Endothelial cell of umbilical vein (primary cell): ENCODE measurements at regions not wholly inside any gene's neighbourhood (a gene's known extent, or its start where the extent isn't known, plus 50 kb on each side); places are given as distances from the start of the nearest gene placed in this dataset.

Experiments used
- BruUV-seq: library from RNA; stranded (reverse); fragments of 400-500 nt; replicated peaks from 2 replicates; lab custom pipeline; 2021; lab: Mats Ljungman, UMichigan
- CTCF ChIA-PET: fragments of 300-600, 350-600 bp; sonication (Branson Sonifier 250); formaldehyde crosslinking; loops from one replicate; lab custom pipeline; 2021; ENCODE audit warnings: antibody characterized with exemption, inconsistent platforms; lab: Charles Lee
- POLR2A ChIA-PET: fragments of 300-600, 350-600 bp; sonication (Branson Sonifier 250); formaldehyde crosslinking; loops from one replicate; lab custom pipeline; 2021; ENCODE audit warnings: antibody characterized with exemption, inconsistent platforms; lab: Charles Lee
- DNase-seq: peaks from one replicate; pipeline ENCODE4 v3.0.0-alpha.2; 2011; ENCODE audit warnings: low read depth, low spot score
- FAIRE-seq: peaks from 2 replicates; lab custom pipeline; 2011; peaks lifted over from hg19 to GRCh38; lab: Jason Lieb, UNC
- H2AFZ ChIP-seq: 2 replicates; pipeline ENCODE4 v1.6.0; 2012; ENCODE audit warnings: low read depth, low read length, control low read depth, inconsistent platforms
- H3K27ac ChIP-seq: 2 replicates; pipeline ENCODE4 v1.5.1; 2011; ENCODE audit warnings: low read depth, mild to moderate bottlenecking, control low read depth, low read length, moderate library complexity; ENCODE audit not compliant: insufficient read depth
- H3K27me3 ChIP-seq, 2 experiments: 2 replicates each; pipeline versions ENCODE4 v1.6.0 to v1.6.1; 2011; ENCODE audit warnings: low read length in 2 of 2, mixed read lengths in 1 of 2; ENCODE audit not compliant: control insufficient read depth in 2 of 2, insufficient read depth in 2 of 2
- H3K36me3 ChIP-seq, 2 experiments: 2 replicates in 1 of 2; 3 replicates in 1 of 2; pipeline ENCODE4 v1.5.1; 2011; ENCODE audit warnings: low read length in 2 of 2, mild to moderate bottlenecking in 1 of 2, moderate library complexity in 1 of 2; ENCODE audit not compliant: control insufficient read depth in 2 of 2, insufficient read depth in 2 of 2; ENCODE audit errors: extremely low read depth in 1 of 2
- H3K4me1 ChIP-seq: 3 replicates; pipeline ENCODE4 v1.5.1; 2011; ENCODE audit warnings: mild to moderate bottlenecking, low read length; ENCODE audit not compliant: control insufficient read depth, insufficient read depth; ENCODE audit errors: extremely low read depth
- H3K4me2 ChIP-seq: 2 replicates; pipeline ENCODE4 v1.6.1; 2011; ENCODE audit warnings: low read length, control low read depth, mixed read lengths; ENCODE audit not compliant: insufficient read depth
- H3K4me3 ChIP-seq, 3 experiments: fragments of 200-600 bp in 1 of 3; sonication (generic), shearing (Covaris generic) in 1 of 3; replicated peaks in 1 of 3; 2 replicates each; pipeline ENCODE4 v1.5.1; 2011 to 2016; ENCODE audit warnings: control low read depth in 3 of 3, low read length in 3 of 3, mild to moderate bottlenecking in 2 of 3, inconsistent platforms in 1 of 3, low read depth in 1 of 3, moderate library complexity in 1 of 3; ENCODE audit not compliant: insufficient read depth in 1 of 3
- H3K79me2 ChIP-seq: 2 replicates; pipeline ENCODE4 v1.6.0; 2012; ENCODE audit warnings: low read length, inconsistent platforms; ENCODE audit not compliant: control insufficient read depth, insufficient read depth
- H3K9ac ChIP-seq: replicated peaks from 2 replicates; pipeline ENCODE3; 2011; ENCODE audit warnings: low read length, control low read depth; ENCODE audit not compliant: insufficient read depth; ENCODE audit errors: extremely low read depth
- H3K9me1 ChIP-seq: replicated peaks from 3 replicates; pipeline ENCODE4 v1.6.0; 2011; ENCODE audit warnings: mild to moderate bottlenecking, low read length; ENCODE audit not compliant: control insufficient read depth, insufficient read depth; ENCODE audit errors: extremely low read depth
- H3K9me3 ChIP-seq: replicated peaks from 2 replicates; pipeline ENCODE4 v1.5.1; 2012; ENCODE audit warnings: low read length, inconsistent platforms; ENCODE audit not compliant: control insufficient read depth, insufficient read depth
- H4K20me1 ChIP-seq: replicated peaks from 2 replicates; pipeline ENCODE3; 2011; ENCODE audit warnings: mild to moderate bottlenecking, low read length; ENCODE audit not compliant: control insufficient read depth, insufficient read depth; ENCODE audit errors: extremely low read depth
- CTCF ChIP-seq, 2 donors: IDR thresholded peaks; 1 replicate in 1 of 2; 2 replicates in 1 of 2; pipeline ENCODE4 v1.5.1; 2011; ENCODE audit warnings: low read length in 2 of 2, mild to moderate bottlenecking in 2 of 2, moderate library complexity in 2 of 2, control low read depth in 1 of 2, inconsistent platforms in 1 of 2, low read depth in 1 of 2; ENCODE audit not compliant: insufficient read depth in 1 of 2; ENCODE audit errors: extremely low read depth in 1 of 2
- EZH2 ChIP-seq: IDR thresholded peaks from 2 replicates; pipeline ENCODE4 v1.6.1; 2012; ENCODE audit warnings: borderline replicate concordance, low read depth, mild to moderate bottlenecking, moderate library complexity, low read length, inconsistent platforms; ENCODE audit not compliant: severe bottlenecking
- FOS ChIP-seq: IDR thresholded peaks from 2 replicates; pipeline ENCODE4 v1.6.1; 2011; ENCODE audit warnings: mild to moderate bottlenecking, low read length, moderate library complexity, borderline replicate concordance; ENCODE audit not compliant: insufficient read depth
- GATA2 ChIP-seq: IDR thresholded peaks from 2 replicates; pipeline ENCODE4 v1.7.0; 2011; ENCODE audit warnings: low read depth, mild to moderate bottlenecking, moderate library complexity, mixed read lengths, low read length; ENCODE audit not compliant: insufficient read length, insufficient read depth
- JUN ChIP-seq: IDR thresholded peaks from 2 replicates; pipeline ENCODE4 v1.6.1; 2011; ENCODE audit warnings: borderline replicate concordance, low read depth; ENCODE audit not compliant: insufficient read length, insufficient read depth
- MAX ChIP-seq: IDR thresholded peaks from 2 replicates; pipeline ENCODE4 v1.6.1; 2011; ENCODE audit not compliant: insufficient read depth, insufficient read length
- MYC ChIP-seq: IDR thresholded peaks from one replicate; pipeline ENCODE4 v1.6.1; 2011; ENCODE audit warnings: mild to moderate bottlenecking, low read depth, low read length
- POLR2A ChIP-seq: IDR thresholded peaks from 2 replicates; pipeline ENCODE4 v1.6.1; 2012; ENCODE audit warnings: low read depth, mild to moderate bottlenecking, control low read depth, low read length
- POLR2AphosphoS5 ChIP-seq: IDR thresholded peaks from 2 replicates; pipeline ENCODE4 v1.6.1; 2012; ENCODE audit warnings: low read depth, mild to moderate bottlenecking, control low read depth, low read length, moderate library complexity; ENCODE audit not compliant: insufficient read depth
- dilution Hi-C: fragments of 300-500 bp; cut with MboI; formaldehyde crosslinking; loops from one replicate; pipeline ENCODE4 v1.15.0; 2019; ENCODE audit warnings: low sequenced_read_pairs; ENCODE audit not compliant: extremely low pct_ligation_motif_present
- intact Hi-C: fragments of 100-400 bp; cut with micrococcal nuclease; formaldehyde crosslinking; loops from one replicate; pipeline ENCODE4 v1.10.0; 2022

GRCh38 chr2:136297994-136298393 is 180.0 kb upstream of the CXCR4 start:
- no peaks in the 10 kb centered on the region for H4K20me1 ChIP-seq
- no TSS peak for BruUV-seq
- no peak overlapping the region for H3K4me2 ChIP-seq
- TF ChIP-seq MYC (no peak), EZH2 (no peak), CTCF (IDR thresholded peaks at IDR 0.05; ENCODE audit: extremely low read depth in 1 of 2, insufficient read depth in 1 of 2, low read depth in 1 of 2, low read length in 2 of 2) (no peak), FOS (no peak), GATA2 (no peak), POLR2A (no peak), POLR2AphosphoS5 (no peak), JUN (no peak), MAX (no peak)
- no peaks in the 10 kb centered on the region for H3K9me3 ChIP-seq
- H3K9ac ChIP-seq: no peak overlapping the region
- dilution Hi-C loops (no loop called here), intact Hi-C loops (no loop called here)
- H2AFZ ChIP-seq: no peak overlapping the region
- H3K79me2 ChIP-seq: no peaks in the 10 kb centered on the region
- ChIA-PET CTCF (interaction anchor here (1.4 kb wide), 1 partner anchor 13 kb away, joined by 5 read pairs; no protein-coding TSS in a partner anchor), POLR2A (no interaction called here)
- H3K27ac ChIP-seq: no peak overlapping the region
- FAIRE-seq: no peak
- no peaks in the 10 kb centered on the region for H3K9me1 ChIP-seq
- no peak for DNase-seq
- no peaks in the 10 kb centered on the region for H3K4me1 ChIP-seq
- peaks cover 0 to 2% of the 10 kb centered on the region in 2 experiments for H3K27me3 ChIP-seq
- no peak overlapping the region for H3K4me3 ChIP-seq
- no peaks in the 10 kb centered on the region for H3K36me3 ChIP-seq
